K562 (cell line): ENCODE measurements at regions not wholly inside any gene's neighbourhood (a gene's known extent, or its start where the extent isn't known, plus 50 kb on each side); places are given as distances from the start of the nearest gene placed in this dataset.

Experiments
- ATAC-seq: fragments of 200-7000 bp; cut with Tn5 transposase; 3 replicates; pipeline ENCODE4 v1.9.1; 2020; ENCODE audit warnings: moderate library complexity
- BruUV-seq: library from RNA; stranded (reverse); fragments of 400-500 nt; replicated peaks from 2 replicates; lab custom pipeline; 2021; lab: Mats Ljungman, UMichigan
- CTCF ChIA-PET: fragments of 300-600 bp; formaldehyde crosslinking; extraction: SDS; loops from one replicate; lab custom pipeline; 2021; ENCODE audit warnings: low intra/inter-chr PET ratio; lab: Yijun Ruan, JAX
- POLR2A ChIA-PET: fragments of 300-600, 350-650 bp; sonication (Branson Sonifier 250); formaldehyde crosslinking; extraction: SDS; loops from one replicate; lab custom pipeline; 2021; ENCODE audit warnings: antibody characterized with exemption, inconsistent platforms; lab: Yijun Ruan, JAX
- DNase-seq, 4 experiments: peaks; one replicate each; pipeline versions ENCODE4 v3.0.0 to v3.0.0-alpha.2; 2011 to 2018; ENCODE audit warnings: low spot score in 3 of 4, mixed read lengths in 3 of 4; ENCODE audit errors: extremely low read depth in 1 of 4
- FAIRE-seq: peaks from 2 replicates; lab custom pipeline; 2011; peaks lifted over from hg19 to GRCh38; lab: Jason Lieb, UNC
- H2AFZ ChIP-seq: 2 replicates; pipeline ENCODE4 v1.6.0; 2011; ENCODE audit warnings: low read depth, low read length, control low read depth, inconsistent platforms
- H3K27ac ChIP-seq: fragments of 200-600 bp; 3 replicates; pipeline ENCODE4 v1.8.0; 2011; ENCODE audit warnings: low read depth, mild to moderate bottlenecking, control low read depth, inconsistent platforms, low read length, moderate library complexity, mixed read lengths; ENCODE audit errors: extremely low read depth
- H3K27me3 ChIP-seq, 2 experiments: fragments of 300-600 bp in 1 of 2; 2 replicates in 1 of 2; 3 replicates in 1 of 2; pipeline versions ENCODE4 v1.6.0 to v1.8.0; 2011; ENCODE audit warnings: inconsistent platforms in 2 of 2, low read length in 2 of 2, mild to moderate bottlenecking in 1 of 2, mixed read lengths in 1 of 2, moderate library complexity in 1 of 2; ENCODE audit not compliant: control insufficient read depth in 2 of 2, insufficient read depth in 2 of 2
- H3K36me3 ChIP-seq: fragments of 300-600 bp; 3 replicates; pipeline ENCODE4 v1.8.0; 2011; ENCODE audit warnings: mild to moderate bottlenecking, low read length, inconsistent platforms; ENCODE audit not compliant: control insufficient read depth, insufficient read depth
- H3K4me1 ChIP-seq, 2 experiments: fragments of 200-600 bp in 1 of 2; replicated peaks in 1 of 2; 2 replicates in 1 of 2; 3 replicates in 1 of 2; pipeline versions ENCODE4 v1.5.1 to v1.8.0; 2011; ENCODE audit warnings: inconsistent platforms in 2 of 2, low read length in 2 of 2, mild to moderate bottlenecking in 1 of 2, mixed read lengths in 1 of 2, moderate library complexity in 1 of 2; ENCODE audit not compliant: control insufficient read depth in 2 of 2, insufficient read depth in 2 of 2
- H3K4me2 ChIP-seq: 2 replicates; pipeline ENCODE4 v1.6.1; 2011; ENCODE audit warnings: low read length, control low read depth, inconsistent platforms, mixed read lengths; ENCODE audit not compliant: insufficient read depth
- H3K4me3 ChIP-seq: fragments of 200-600 bp; sonication (generic), shearing (Covaris generic); 2 replicates; pipeline ENCODE4 v1.5.1; 2016; ENCODE audit warnings: control low read depth, inconsistent platforms
- H3K79me2 ChIP-seq: fragments of 200-600 bp; 3 replicates; pipeline ENCODE4 v1.8.0; 2011; ENCODE audit warnings: low read length, inconsistent platforms; ENCODE audit not compliant: control insufficient read depth, insufficient read depth
- H3K9ac ChIP-seq, 2 experiments: 2 replicates each; pipeline versions ENCODE4 v1.6.0 to v1.6.1; 2011; ENCODE audit warnings: low read depth in 2 of 2, low read length in 2 of 2, control low read depth in 1 of 2, inconsistent platforms in 1 of 2, mild to moderate bottlenecking in 1 of 2, mixed read lengths in 1 of 2; ENCODE audit not compliant: insufficient read depth in 1 of 2
- H3K9me1 ChIP-seq: one replicate; pipeline ENCODE4 v1.6.0; 2011; ENCODE audit warnings: inconsistent platforms, mild to moderate bottlenecking, low read length, moderate library complexity; ENCODE audit not compliant: control insufficient read depth, insufficient read depth
- H3K9me3 ChIP-seq: replicated peaks from 2 replicates; pipeline ENCODE4 v1.5.1; 2011; ENCODE audit warnings: low read depth, low read length, inconsistent platforms; ENCODE audit not compliant: control insufficient read depth, insufficient read depth
- H4K20me1 ChIP-seq: replicated peaks from 2 replicates; pipeline ENCODE4 v1.6.1; 2011; ENCODE audit warnings: low read length, inconsistent platforms, mixed read lengths; ENCODE audit not compliant: control insufficient read depth, insufficient read depth
- ARID1B ChIP-seq: fragments of 450-650 bp; IDR thresholded peaks from 2 replicates; pipeline ENCODE4 v1.6.1; 2016; ENCODE audit warnings: antibody characterized with exemption, mild to moderate bottlenecking, inconsistent platforms
- CREBBP ChIP-seq: IDR thresholded peaks from one replicate; pipeline ENCODE4 v1.6.1; 2012; ENCODE audit warnings: low read depth, mild to moderate bottlenecking, control low read depth, inconsistent platforms, low read length
- KDM1A ChIP-seq, 2 experiments: fragments of 450-650 bp; IDR thresholded peaks; 2 replicates each; pipeline ENCODE4 v1.6.1; 2016; ENCODE audit warnings: mild to moderate bottlenecking in 2 of 2
- MITF ChIP-seq: IDR thresholded peaks from 2 replicates; pipeline ENCODE4 v1.6.1; 2014; ENCODE audit warnings: antibody characterized with exemption
- PKNOX1 ChIP-seq: fragments of 450-650 bp; IDR thresholded peaks from 2 replicates; pipeline ENCODE4 v1.6.1; 2016
- RFX5 ChIP-seq: IDR thresholded peaks from 2 replicates; pipeline ENCODE4 v1.6.1; 2011; ENCODE audit warnings: low read depth, mild to moderate bottlenecking, improper control_type of control experiment, low read length
- SNAPC5 ChIP-seq: fragments of 250-450 bp; sonication (Bioruptor Pico); IDR thresholded peaks from 2 replicates; pipeline ENCODE4 v1.8.0; 2021; ENCODE audit warnings: moderate library complexity, mild to moderate bottlenecking, inconsistent platforms
- TCF7 ChIP-seq: sonication (generic); IDR thresholded peaks from 2 replicates; pipeline ENCODE4 v1.6.1; 2016; ENCODE audit warnings: antibody characterized with exemption, borderline replicate concordance
- TEAD2 ChIP-seq: fragments of 450-650 bp; IDR thresholded peaks from 2 replicates; pipeline ENCODE4 v1.6.1; 2016; ENCODE audit warnings: missing genetic modification characterization, control low read depth, missing compliant biosample characterization
- ZBTB2 ChIP-seq: fragments of 450-650 bp; IDR thresholded peaks from 2 replicates; pipeline ENCODE4 v1.6.1; 2016; ENCODE audit warnings: antibody characterized with exemption
- ZNF175 ChIP-seq: fragments of 200-800 bp; sonication (Bioruptor generic); IDR thresholded peaks from 2 replicates; pipeline ENCODE4 v1.6.1; 2016; ENCODE audit warnings: low read depth, mild to moderate bottlenecking, missing genetic modification characterization, missing compliant biosample characterization
- WGBS: fragments of 100-300 bp; shearing (Covaris generic); methylation state at CpG from one replicate; pipeline ENCODE4 v1.1.6; 2016; ENCODE audit warnings: low coverage, mixed read lengths; ENCODE audit not compliant: insufficient coverage; ENCODE audit errors: missing lambda C conversion rate; 5-methylcytosine and 5-hydroxymethylcytosine counted together
- in situ Hi-C: fragments of 300-500 bp; cut with MboI; formaldehyde crosslinking; loops from 4 replicates; pipeline ENCODE4 v1.15.0; 2018; ENCODE audit warnings: inconsistent platforms, mixed read lengths
- intact Hi-C: fragments of 100-400 bp; cut with micrococcal nuclease; formaldehyde crosslinking; loops from 2 replicates; pipeline ENCODE4 v1.14.2; 2022
- TF ChIP-seq, protein P1 (sequence below): fragments of 450-650 bp; IDR thresholded peaks from 2 replicates; pipeline ENCODE4 v1.6.1; 2014; ENCODE audit warnings: low read depth, mild to moderate bottlenecking, moderate library complexity, borderline replicate concordance

DNA sequence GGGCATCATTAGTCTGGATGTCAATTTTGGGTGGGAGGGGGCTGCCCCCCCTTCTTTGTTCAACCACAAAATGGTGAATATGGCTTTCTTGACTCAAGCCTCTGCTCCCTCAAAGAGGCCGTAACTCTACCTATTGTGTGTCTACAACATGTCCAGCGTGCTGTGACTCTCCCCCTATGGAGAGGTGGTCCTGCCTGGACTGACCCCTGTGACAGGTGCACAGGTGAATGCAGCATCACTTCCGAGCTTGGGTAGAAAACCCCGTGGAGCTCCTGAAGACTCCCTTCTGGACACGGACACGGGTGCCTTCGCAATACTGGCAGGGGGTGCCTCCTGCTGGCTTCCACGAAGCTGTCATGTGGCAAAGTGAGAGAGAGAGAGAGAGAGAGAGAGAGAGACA lies 397.8 kb downstream of the GALR1 start:
- Histone ChIP-seq H3K9me3 (no peaks in the 10 kb centered on the region), H3K79me2 (no peaks in the 10 kb centered on the region), H3K27me3 (no peaks in the 10 kb centered on the region), H3K27ac (no peak overlapping the region), H3K4me3 (no peak overlapping the region), H4K20me1 (no peaks in the 10 kb centered on the region), H2AFZ (no peak overlapping the region), H3K9me1 (no peaks in the 10 kb centered on the region), H3K9ac (no peak overlapping the region), H3K36me3 (no peaks in the 10 kb centered on the region), H3K4me2 (no peak overlapping the region), H3K4me1 (no peaks in the 10 kb centered on the region)
- 0% methylated on average over 4 of the region's 8 CpGs for WGBS
- no peak for ATAC-seq
- no peak for TF ChIP-seq ARID1B
- TF ChIP-seq CREBBP = no peak
- no peak for TF ChIP-seq KDM1A (IDR thresholded peaks at IDR 0.05)
- ChIA-PET CTCF (no interaction called here), POLR2A (no interaction called here)
- BruUV-seq = no TSS peak
- intact Hi-C loops = loop anchor here (5.0 kb wide), 1 partner anchor 645 kb away; no protein-coding TSS in a partner anchor
- in situ Hi-C loops = no loop called here
- no peak for FAIRE-seq
- no peak for DNase-seq

DNA sequence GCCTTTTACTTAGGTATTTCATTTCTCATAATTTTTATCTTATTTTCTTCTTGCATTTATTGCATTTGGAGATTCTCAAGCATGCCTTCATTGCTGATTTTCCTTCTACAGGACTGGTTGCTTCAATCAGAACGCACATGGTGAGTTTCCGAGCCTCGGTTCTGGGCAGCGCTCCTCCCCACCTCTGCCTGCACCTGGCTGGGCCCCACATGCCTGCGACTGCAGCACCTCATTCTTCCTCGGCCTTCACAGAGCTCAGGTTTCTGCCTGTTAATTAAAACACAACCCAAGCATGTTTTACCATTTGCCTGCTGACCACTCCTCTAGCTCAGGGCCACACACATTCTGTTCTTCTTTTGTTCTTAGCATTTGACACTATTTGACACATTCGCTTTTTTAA lies 398.8 kb downstream of the GALR1 start:
- no peak overlapping the region for H3K4me3 ChIP-seq
- H2AFZ ChIP-seq = no peak overlapping the region
- CTCF ChIA-PET = no interaction called here
- no TSS peak for BruUV-seq
- no peak overlapping the region for H3K27ac ChIP-seq
- no peaks in the 10 kb centered on the region for H3K79me2 ChIP-seq
- no peaks in the 10 kb centered on the region for H3K9me3 ChIP-seq
- intact Hi-C loops = loop anchor here (5.0 kb wide), 1 partner anchor 646 kb away; no protein-coding TSS in a partner anchor
- H3K36me3 ChIP-seq = no peaks in the 10 kb centered on the region
- 2% methylated on average over 6 of the region's 7 CpGs for WGBS
- no peak overlapping the region for H3K4me2 ChIP-seq
- FAIRE-seq (no peak), DNase-seq (no peak), ATAC-seq (no peak)
- in situ Hi-C loops = no loop called here
- POLR2A ChIA-PET = no interaction called here
- H4K20me1 ChIP-seq = no peaks in the 10 kb centered on the region
- no peak overlapping the region for H3K9ac ChIP-seq
- H3K9me1 ChIP-seq = no peaks in the 10 kb centered on the region
- no peaks in the 10 kb centered on the region for H3K4me1 ChIP-seq
- no peaks in the 10 kb centered on the region for H3K27me3 ChIP-seq
- TF ChIP-seq TCF7 = no peak
- TF ChIP-seq, protein P1, sequence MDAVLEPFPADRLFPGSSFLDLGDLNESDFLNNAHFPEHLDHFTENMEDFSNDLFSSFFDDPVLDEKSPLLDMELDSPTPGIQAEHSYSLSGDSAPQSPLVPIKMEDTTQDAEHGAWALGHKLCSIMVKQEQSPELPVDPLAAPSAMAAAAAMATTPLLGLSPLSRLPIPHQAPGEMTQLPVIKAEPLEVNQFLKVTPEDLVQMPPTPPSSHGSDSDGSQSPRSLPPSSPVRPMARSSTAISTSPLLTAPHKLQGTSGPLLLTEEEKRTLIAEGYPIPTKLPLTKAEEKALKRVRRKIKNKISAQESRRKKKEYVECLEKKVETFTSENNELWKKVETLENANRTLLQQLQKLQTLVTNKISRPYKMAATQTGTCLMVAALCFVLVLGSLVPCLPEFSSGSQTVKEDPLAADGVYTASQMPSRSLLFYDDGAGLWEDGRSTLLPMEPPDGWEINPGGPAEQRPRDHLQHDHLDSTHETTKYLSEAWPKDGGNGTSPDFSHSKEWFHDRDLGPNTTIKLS = no peak
- TF ChIP-seq SNAPC5 (CRISPR knock-in tag) = no peak
- no peak for TF ChIP-seq ZNF175 (CRISPR knock-in tag)
- no peak for TF ChIP-seq PKNOX1
- no peak for TF ChIP-seq MITF
- no peak for TF ChIP-seq TEAD2 (tag)
- TF ChIP-seq RFX5 = no peak
- no peak for TF ChIP-seq ZBTB2
